ENCODE measurements at regions not wholly inside any gene's neighbourhood (a gene's known extent, or its start where the extent isn't known, plus 50 kb on each side); places are given as distances from the start of the nearest gene placed in this dataset.

- Histone ChIP-seq H3K9ac (ENCODE audit: insufficient read depth, low read length) (no peak overlapping the region), H3K4me3 (replicated peaks in 1 of 4; ENCODE audit: control extremely low read depth in 1 of 4, insufficient read depth in 1 of 4, low read depth in 3 of 4, low read length in 4 of 4) (no peak overlapping the region), H3K4me2 (ENCODE audit: extremely low read depth, insufficient read depth, low read length) (no peak overlapping the region), H3K79me2 (ENCODE audit: control insufficient read depth, insufficient read depth, low read length) (no peaks in the 10 kb centered on the region), H3K27me3 (ENCODE audit: control insufficient read depth, insufficient read depth, low read length) (no peaks in the 10 kb centered on the region), H2AFZ (ENCODE audit: low read length) (no peak overlapping the region), H3K4me1 (ENCODE audit: control insufficient read depth, extremely low read depth, insufficient read depth, low read length) (no peaks in the 10 kb centered on the region), H3K27ac (ENCODE audit: insufficient read depth, low read length) (no peak overlapping the region), H4K20me1 (ENCODE audit: control insufficient read depth, extremely low read depth, insufficient read depth, low read length) (no peaks in the 10 kb centered on the region), H3K36me3 (ENCODE audit: control insufficient read depth, insufficient read depth, low read length) (no peaks in the 10 kb centered on the region), H3K9me3 (ENCODE audit: control insufficient read depth, insufficient read depth, low read depth, low read length) (no peaks in the 10 kb centered on the region)
- no peak for DNase-seq (ENCODE audit: low read depth in 2 of 2)
- TF ChIP-seq, protein P1, sequence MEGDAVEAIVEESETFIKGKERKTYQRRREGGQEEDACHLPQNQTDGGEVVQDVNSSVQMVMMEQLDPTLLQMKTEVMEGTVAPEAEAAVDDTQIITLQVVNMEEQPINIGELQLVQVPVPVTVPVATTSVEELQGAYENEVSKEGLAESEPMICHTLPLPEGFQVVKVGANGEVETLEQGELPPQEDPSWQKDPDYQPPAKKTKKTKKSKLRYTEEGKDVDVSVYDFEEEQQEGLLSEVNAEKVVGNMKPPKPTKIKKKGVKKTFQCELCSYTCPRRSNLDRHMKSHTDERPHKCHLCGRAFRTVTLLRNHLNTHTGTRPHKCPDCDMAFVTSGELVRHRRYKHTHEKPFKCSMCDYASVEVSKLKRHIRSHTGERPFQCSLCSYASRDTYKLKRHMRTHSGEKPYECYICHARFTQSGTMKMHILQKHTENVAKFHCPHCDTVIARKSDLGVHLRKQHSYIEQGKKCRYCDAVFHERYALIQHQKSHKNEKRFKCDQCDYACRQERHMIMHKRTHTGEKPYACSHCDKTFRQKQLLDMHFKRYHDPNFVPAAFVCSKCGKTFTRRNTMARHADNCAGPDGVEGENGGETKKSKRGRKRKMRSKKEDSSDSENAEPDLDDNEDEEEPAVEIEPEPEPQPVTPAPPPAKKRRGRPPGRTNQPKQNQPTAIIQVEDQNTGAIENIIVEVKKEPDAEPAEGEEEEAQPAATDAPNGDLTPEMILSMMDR (conservative IDR thresholded peaks at IDR 0.05 in 1 of 2, IDR thresholded peaks at IDR 0.05 in 1 of 2; ENCODE audit: low read depth in 1 of 2, low read length in 2 of 2), result no peak
- TF ChIP-seq EZH2 (IDR thresholded peaks at IDR 0.05; ENCODE audit: low read length, missing control alignments), result no peak
Measured at GRCh38 chr2:105582952-105583660, 161.6 kb upstream of the NCK2 start.

DNA sequence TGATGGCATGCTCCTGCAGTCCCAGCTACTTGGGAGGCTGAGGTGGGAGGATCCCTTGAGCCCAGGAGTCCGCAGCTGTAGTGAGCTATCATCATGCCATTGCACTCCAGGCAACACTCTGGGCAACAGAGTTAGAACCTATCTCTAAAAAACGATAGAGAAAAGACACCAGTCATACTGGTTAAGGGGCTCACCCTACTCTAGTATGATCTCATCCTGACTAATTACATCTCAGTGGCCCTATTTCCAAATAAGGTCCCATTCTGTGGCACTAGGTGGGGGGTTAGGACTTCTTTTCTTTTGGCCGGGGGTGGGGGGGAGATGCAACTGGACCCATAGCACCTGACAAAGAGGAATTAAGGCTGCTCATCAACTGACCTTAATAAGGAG is 163.2 kb upstream of the NCK2 start:
- no peaks in the 10 kb centered on the region for H3K9me3 ChIP-seq (ENCODE audit: control insufficient read depth, insufficient read depth, low read depth, low read length)
- no peak overlapping the region for H2AFZ ChIP-seq (ENCODE audit: low read length)
- no peaks in the 10 kb centered on the region for H4K20me1 ChIP-seq (ENCODE audit: control insufficient read depth, extremely low read depth, insufficient read depth, low read length)
- no peak overlapping the region for H3K27ac ChIP-seq (ENCODE audit: insufficient read depth, low read length)
- H3K4me2 ChIP-seq (ENCODE audit: extremely low read depth, insufficient read depth, low read length), result no peak overlapping the region
- TF ChIP-seq, protein P1 (conservative IDR thresholded peaks at IDR 0.05 in 1 of 2, IDR thresholded peaks at IDR 0.05 in 1 of 2; ENCODE audit: low read depth in 1 of 2, low read length in 2 of 2), result no peak
- no peak for TF ChIP-seq EZH2 (IDR thresholded peaks at IDR 0.05; ENCODE audit: low read length, missing control alignments)
- no peaks in the 10 kb centered on the region for H3K79me2 ChIP-seq (ENCODE audit: control insufficient read depth, insufficient read depth, low read length)
- H3K4me1 ChIP-seq (ENCODE audit: control insufficient read depth, extremely low read depth, insufficient read depth, low read length), result no peaks in the 10 kb centered on the region
- H3K4me3 ChIP-seq (replicated peaks in 1 of 4; ENCODE audit: control extremely low read depth in 1 of 4, insufficient read depth in 1 of 4, low read depth in 3 of 4, low read length in 4 of 4), result no peak overlapping the region
- no peaks in the 10 kb centered on the region for H3K27me3 ChIP-seq (ENCODE audit: control insufficient read depth, insufficient read depth, low read length)
- no peak for DNase-seq (ENCODE audit: low read depth in 2 of 2)
- no peak overlapping the region for H3K9ac ChIP-seq (ENCODE audit: insufficient read depth, low read length)
- H3K36me3 ChIP-seq (ENCODE audit: control insufficient read depth, insufficient read depth, low read length), result no peaks in the 10 kb centered on the region

DNA sequence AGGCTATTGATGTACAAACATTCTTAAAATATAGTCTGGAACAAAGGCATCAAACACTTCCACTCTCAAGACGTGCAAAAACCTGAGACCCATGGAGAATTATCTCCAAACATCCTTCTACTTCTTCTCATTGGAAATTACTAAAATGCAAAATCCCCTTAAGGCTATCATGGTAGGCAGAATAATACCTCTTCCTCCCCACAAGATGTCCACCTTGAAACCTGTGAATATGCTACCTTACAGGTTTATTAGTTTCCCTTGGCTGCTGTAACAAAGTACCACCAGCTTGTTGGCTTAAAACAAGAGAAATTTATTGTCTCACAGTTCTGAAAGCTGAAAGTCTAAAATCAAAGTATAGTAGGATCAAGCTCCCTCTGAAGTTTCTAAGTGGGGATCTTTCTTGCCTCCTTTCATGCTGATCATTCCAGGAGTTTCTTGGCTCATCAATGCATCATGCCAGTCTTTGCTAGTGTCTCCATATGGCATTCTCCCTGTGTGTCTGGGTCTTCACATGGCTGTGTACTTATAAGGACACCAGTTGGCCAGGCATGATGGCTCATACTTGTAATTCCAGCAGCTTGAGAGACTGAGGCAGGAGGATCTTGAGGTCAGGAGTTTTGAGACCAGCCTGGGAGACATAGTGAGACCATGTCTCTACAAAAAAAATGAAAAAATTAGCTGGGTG is 163.7 kb upstream of the NCK2 start:
- DNase-seq (ENCODE audit: low read depth in 2 of 2), result no peak

More for the DNA sequence above, 163.7 kb upstream of the NCK2 start:
- Histone ChIP-seq H3K79me2 (ENCODE audit: control insufficient read depth, insufficient read depth, low read length) (no peaks in the 10 kb centered on the region), H4K20me1 (ENCODE audit: control insufficient read depth, extremely low read depth, insufficient read depth, low read length) (no peaks in the 10 kb centered on the region), H3K4me3 (replicated peaks in 1 of 4; ENCODE audit: control extremely low read depth in 1 of 4, insufficient read depth in 1 of 4, low read depth in 3 of 4, low read length in 4 of 4) (no peak overlapping the region), H3K4me2 (ENCODE audit: extremely low read depth, insufficient read depth, low read length) (no peak overlapping the region), H3K27ac (ENCODE audit: insufficient read depth, low read length) (no peak overlapping the region), H3K9me3 (ENCODE audit: control insufficient read depth, insufficient read depth, low read depth, low read length) (no peaks in the 10 kb centered on the region), H3K36me3 (ENCODE audit: control insufficient read depth, insufficient read depth, low read length) (no peaks in the 10 kb centered on the region), H3K4me1 (ENCODE audit: control insufficient read depth, extremely low read depth, insufficient read depth, low read length) (no peaks in the 10 kb centered on the region), H3K27me3 (ENCODE audit: control insufficient read depth, insufficient read depth, low read length) (no peaks in the 10 kb centered on the region), H2AFZ (ENCODE audit: low read length) (no peak overlapping the region), H3K9ac (ENCODE audit: insufficient read depth, low read length) (no peak overlapping the region)
- TF ChIP-seq EZH2 (IDR thresholded peaks at IDR 0.05; ENCODE audit: low read length, missing control alignments), result no peak
